ENCODE measurements at regions not wholly inside any gene's neighbourhood (a gene's known extent, or its start where the extent isn't known, plus 50 kb on each side); places are given as distances from the start of the nearest gene placed in this dataset.
"Not testable (repeated sequence)": the region's sequence is repeated elsewhere in the genome, so short reads cannot be mapped to it uniquely, and the experiment has no call there.

DNA sequence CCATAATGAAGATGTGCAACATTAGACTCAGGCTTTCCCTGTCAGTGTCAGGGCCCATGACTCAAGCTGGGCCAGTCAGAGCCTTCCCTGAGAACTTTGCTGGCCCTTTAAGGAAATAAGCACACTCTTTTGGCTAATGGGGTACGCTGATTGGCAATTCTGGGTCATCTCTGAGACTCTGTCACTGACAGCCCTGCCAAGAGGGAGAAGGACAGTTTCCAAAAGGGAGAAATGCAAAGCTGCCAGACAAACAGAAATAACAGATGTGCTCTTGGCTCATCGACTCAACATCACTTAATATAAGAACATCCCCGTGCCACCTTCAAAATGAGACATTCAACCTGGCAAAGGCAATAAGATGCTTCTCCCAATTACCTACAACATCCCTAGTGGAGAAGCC lies 491.9 kb upstream of the PROK2 start:
- DNase-seq (ENCODE audit: low read depth) = no peak

- no peak for DNase-seq (ENCODE audit: low read depth)
These were observed 490.4 kb upstream of the PROK2 start for GRCh38 chr3:72275331-72275751.

DNA sequence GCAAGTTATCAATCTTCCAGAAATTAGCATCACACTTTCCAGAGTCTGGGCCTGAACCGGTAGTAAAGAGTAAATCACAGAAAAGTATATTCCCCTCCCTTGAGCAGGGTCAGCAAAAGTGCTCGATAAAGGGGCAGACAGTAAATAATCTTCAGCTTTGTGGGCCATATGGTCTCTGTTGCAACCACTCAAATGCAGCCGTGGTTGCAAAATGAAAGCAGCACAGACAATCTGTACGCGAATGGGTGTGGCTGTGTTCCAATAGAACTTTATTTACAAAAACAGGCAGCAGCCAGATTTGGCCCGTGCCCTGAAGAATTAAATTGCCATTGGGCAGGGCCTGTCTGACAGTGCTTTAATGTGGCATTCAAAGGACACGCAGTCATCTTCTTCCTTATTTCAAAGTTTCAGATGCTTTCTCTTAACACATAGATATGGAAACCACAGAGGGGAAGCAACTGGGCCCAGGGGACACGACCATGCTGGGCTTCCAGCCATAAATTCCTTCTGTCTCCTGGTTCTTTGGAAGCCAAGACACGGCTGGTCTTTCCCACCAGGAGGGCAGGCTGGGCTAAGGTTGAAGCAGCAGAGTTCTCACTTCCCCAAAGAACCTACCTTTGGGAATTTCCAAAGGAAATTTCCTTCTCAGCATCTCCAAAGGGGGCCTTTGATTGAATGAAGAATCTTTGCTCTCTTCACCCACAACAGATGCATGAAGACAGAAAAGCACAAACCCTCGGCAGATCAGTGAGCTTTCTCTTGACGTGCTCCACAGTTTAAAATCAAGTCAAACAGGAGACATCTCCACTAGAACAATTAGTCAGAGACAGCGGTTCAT lies 489.8 kb upstream of the PROK2 start:
- DNase-seq (ENCODE audit: low read depth) = peak; percentile 73

GRCh38 chr3:72273615-72274014 lies 488.7 kb upstream of the PROK2 start:
- DNase-seq (ENCODE audit: low read depth) = peak; percentile 54

DNA sequence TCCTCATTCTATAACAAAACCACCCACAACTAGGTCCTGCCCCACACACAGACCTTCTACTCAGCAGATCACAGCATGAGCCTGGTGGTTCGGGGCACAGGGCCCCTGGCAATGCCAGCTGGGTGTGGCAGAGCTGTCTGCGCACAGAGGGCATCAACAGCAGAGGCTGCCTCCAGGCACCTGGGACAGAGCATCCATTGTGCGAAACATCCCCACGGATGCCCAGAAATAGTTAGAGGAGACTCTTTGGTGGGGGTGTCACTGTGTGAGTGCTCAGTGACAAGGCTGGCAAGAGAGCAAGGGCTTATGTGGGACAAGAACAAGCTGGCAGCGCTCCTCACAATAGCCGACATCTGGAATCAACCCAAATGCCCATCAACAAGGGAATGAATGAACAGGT lies 487.4 kb upstream of the PROK2 start:
- DNase-seq (ENCODE audit: low read depth) = no peak

DNA sequence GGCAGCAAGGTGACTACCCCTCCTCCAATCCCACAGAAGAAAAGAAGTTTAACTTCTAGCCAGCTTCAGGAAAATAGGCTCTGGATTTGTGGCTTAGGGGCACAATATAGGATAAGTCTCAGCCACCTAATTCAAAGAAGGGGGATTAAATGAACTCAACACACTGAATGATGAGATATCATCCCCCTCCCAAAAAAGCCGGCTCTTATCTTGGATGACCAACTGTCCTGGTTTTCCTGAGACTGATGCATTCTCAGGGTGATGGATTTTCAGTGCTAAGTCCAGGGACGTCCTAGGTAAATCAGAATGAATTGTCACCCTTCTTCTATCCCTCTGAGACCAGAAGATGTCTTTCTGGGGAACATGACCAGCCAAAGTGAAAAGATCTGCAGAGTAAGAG lies 487.0 kb upstream of the PROK2 start:
- DNase-seq (ENCODE audit: low read depth) = no peak

- DNase-seq (ENCODE audit: low read depth) = no peak
These were observed 486.3 kb upstream of the PROK2 start for GRCh38 chr3:72271216-72271615.

DNA sequence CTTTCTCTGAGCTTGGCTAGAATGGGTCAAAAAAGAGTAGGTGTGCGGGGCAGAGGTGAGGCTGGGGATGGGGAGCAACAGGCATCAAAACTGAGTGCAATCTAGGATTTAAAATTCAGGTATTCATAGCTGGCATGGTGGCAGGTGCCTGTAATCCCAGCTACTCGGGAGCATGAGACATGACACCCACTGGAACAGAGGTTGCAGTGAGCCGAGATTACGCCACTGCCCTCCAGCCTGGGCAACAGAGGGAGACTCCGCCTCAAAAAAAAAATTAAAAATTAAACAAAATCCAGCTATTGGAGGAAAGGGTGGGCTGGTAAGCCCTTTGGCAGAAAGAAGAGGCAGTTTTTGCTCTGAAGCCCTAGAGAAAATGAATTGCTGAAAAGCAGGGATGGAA lies 485.8 kb upstream of the PROK2 start:
- no peak for DNase-seq (ENCODE audit: low read depth)

- peak; percentile 85 for DNase-seq (ENCODE audit: low read depth)
These were observed 485.2 kb upstream of the PROK2 start for GRCh38 chr3:72270072-72270681.

DNA sequence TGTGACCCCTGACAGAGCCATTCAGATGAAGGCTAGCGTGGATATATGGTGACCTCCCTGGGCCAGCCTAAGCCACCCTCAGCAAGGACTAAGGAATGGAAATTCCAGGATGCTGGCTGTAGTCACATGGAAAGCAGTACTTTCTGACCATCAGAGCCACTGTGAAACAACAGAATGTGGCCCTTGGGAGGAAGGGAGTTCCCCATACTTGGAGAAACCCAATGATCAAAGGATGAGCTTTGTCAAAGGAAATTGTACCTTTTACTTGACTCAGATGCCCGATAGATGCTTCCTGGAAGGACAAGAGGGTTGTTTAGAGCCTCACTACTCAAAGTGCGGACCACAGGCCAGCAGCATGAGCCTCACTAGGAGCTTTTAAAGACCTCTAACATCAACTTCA lies 484.5 kb upstream of the PROK2 start:
- no peak for DNase-seq (ENCODE audit: low read depth)

DNA sequence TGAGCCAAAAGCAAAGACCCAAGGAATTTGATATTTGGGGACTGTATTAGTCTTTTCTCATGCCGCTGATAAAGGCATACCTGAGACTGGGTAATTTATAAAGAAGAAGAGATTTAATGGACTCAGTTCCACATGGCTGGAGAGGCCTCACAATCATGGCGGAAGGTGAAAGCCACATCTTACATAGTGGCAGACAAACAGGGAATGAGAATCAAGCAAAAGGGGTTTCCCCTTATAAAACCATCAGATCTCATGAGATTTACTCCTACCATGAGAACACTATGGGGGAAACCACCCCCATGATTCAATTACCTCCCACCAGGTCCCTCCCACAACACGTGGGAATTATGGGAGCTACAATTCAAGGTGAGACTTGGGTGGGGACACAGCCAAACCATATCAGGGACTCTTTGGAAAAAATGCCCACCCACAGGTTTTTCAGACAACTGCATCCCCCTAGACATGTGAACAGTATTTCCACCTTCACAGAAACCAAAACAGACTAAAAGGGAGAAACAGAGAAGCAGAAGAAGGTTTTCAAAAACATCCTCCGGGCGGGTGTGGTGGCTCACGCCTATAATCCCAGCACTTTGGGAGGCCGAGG lies 482.1 kb upstream of the PROK2 start:
- not testable (repeated sequence) for DNase-seq (ENCODE audit: low read depth)

- no peak for DNase-seq (ENCODE audit: low read depth)
These were observed 481.0 kb upstream of the PROK2 start for GRCh38 chr3:72266016-72266370.

GRCh38 chr3:72265256-72266015 lies 480.5 kb upstream of the PROK2 start:
- no peak for DNase-seq (ENCODE audit: low read depth)

- DNase-seq (ENCODE audit: low read depth) = no peak
These were observed 478.5 kb upstream of the PROK2 start for GRCh38 chr3:72263223-72263990.

- DNase-seq (ENCODE audit: low read depth) = no peak
These were observed 477.8 kb upstream of the PROK2 start for GRCh38 chr3:72262736-72263135.

DNA sequence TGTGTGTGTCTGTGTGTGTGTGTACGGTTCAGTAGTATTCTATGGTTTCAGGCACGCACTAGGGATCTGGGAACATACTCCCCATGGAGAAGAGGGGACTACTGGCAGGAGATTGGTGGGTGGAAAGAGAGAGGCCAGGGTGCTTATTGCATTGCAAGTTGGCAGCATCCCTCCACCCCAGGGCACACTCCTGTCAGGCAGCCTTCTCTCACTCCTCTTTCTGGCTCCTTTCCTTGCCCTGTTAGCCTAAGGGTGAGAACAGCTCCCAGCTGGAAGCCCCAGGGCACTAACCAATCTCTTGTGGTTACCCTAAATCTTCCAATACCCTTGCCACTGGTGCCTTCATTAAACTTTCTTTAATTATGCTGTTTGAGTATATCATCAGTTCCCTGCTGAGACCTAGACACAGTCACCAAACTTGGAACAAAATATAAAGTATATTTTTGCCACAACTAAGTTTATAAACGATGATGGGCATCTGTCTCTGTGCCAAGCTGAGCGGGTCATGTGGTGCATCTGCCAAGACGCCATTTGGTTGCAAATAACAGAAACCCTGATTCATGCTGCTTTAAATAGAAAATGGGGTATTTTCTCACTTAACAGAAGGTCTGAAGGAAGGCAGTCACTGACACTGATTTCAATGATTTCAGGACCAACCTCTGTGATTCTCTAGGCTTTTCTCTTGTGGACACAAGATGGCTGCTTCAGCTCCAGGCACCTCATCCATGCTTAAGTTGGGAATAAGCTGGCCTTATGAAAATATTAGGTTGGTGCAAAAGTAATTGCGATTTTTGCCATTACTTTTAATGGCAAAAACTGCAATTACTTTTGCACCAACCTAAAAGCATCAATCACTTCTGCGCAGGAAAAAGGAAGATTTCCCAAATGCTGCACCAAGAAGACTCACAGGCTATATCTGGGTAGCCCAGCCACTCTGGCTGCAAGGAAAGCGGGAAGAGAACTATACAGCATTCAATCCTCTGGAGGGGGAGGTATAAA lies 476.9 kb upstream of the PROK2 start:
- no peak for DNase-seq (ENCODE audit: low read depth)

- DNase-seq (ENCODE audit: low read depth) = no peak
These were observed 475.6 kb upstream of the PROK2 start for GRCh38 chr3:72260588-72260910.

DNA sequence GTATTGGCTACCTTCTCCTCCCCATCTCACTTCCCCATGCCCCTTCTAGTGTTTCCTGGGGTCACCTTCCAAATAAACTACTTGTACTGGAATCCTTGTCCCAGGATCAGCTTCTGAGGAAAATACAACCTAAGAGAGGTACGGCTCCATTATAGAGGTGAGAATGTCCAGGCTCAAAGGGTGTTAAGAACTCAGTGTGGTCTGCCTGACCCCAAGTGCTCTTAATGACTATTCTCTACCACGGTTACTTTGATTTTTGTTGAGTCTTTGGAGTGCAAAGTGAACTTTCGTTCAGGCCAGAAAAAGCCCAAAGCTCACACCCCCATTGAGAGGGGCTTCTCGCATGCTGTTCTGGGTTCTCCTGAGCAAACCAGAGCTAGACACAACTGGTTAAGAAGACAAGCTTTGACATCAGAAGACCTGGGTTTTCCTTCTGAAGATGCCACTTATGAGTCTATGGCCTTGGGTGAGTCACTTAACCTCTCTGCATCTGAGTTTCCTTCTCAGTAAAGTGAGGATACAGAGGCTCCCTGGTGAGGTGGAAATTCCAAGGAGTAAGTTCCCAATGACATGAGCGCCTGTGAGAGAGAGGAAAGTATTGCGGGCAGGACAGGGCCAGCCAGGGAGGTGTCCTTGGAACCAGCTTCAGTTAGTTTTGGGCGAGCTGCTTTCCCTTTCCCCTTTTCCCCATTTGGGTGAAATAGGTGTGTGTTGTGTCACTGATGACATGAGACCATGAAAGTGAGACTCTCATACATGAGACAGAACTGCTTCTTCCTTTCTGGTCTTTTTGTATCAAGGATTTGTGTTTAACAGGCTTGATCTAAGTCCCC lies 475.0 kb upstream of the PROK2 start:
- no peak for DNase-seq (ENCODE audit: low read depth)

GRCh38 chr3:72258361-72259141 lies 473.6 kb upstream of the PROK2 start:
- no peak for DNase-seq (ENCODE audit: low read depth)
